ENCODE measurements at regions not wholly inside any gene's neighbourhood (a gene's known extent, or its start where the extent isn't known, plus 50 kb on each side); places are given as distances from the start of the nearest gene placed in this dataset.

GRCh38 chr12:63224396-63224795 lies 73.4 kb upstream of the AVPR1A start:
- TF ChIP-seq POLR2A (IDR thresholded peaks at IDR 0.05), result no peak
- TF ChIP-seq, protein P1, sequence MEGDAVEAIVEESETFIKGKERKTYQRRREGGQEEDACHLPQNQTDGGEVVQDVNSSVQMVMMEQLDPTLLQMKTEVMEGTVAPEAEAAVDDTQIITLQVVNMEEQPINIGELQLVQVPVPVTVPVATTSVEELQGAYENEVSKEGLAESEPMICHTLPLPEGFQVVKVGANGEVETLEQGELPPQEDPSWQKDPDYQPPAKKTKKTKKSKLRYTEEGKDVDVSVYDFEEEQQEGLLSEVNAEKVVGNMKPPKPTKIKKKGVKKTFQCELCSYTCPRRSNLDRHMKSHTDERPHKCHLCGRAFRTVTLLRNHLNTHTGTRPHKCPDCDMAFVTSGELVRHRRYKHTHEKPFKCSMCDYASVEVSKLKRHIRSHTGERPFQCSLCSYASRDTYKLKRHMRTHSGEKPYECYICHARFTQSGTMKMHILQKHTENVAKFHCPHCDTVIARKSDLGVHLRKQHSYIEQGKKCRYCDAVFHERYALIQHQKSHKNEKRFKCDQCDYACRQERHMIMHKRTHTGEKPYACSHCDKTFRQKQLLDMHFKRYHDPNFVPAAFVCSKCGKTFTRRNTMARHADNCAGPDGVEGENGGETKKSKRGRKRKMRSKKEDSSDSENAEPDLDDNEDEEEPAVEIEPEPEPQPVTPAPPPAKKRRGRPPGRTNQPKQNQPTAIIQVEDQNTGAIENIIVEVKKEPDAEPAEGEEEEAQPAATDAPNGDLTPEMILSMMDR (IDR thresholded peaks at IDR 0.05), result no peak
